Activated CD4-positive, alpha-beta T cell treated with anti-CD3 and anti-CD28 coated beads, Interleukin-2, amount 50 U/mL, for 24 hours (primary cell): ENCODE measurements at regions not wholly inside any gene's neighbourhood (a gene's known extent, or its start where the extent isn't known, plus 50 kb on each side); places are given as distances from the start of the nearest gene placed in this dataset.
"Not testable (repeated sequence)": the region's sequence is repeated elsewhere in the genome, so short reads cannot be mapped to it uniquely, and the experiment has no call there.

ENCODE experiments used
- DNase-seq, 2 donors: peaks; one replicate each; pipeline ENCODE4 v3.0.0-alpha.2; 2020; ENCODE audit warnings: low read depth in 1 of 2, low spot score in 1 of 2

- DNase-seq: no peak
Observed at GRCh38 chr5:39765366-39765765, 340.6 kb upstream of the DAB2 start.

- no peak for DNase-seq
Observed at GRCh38 chr5:39762761-39763160, 338.0 kb upstream of the DAB2 start.

- no peak for DNase-seq
Observed at GRCh38 chr5:39761199-39761950, 336.6 kb upstream of the DAB2 start.

GRCh38 chr5:39760385-39761198 lies 335.8 kb upstream of the DAB2 start:
- DNase-seq: no peak

GRCh38 chr5:39759701-39760100 lies 334.9 kb upstream of the DAB2 start:
- no peak for DNase-seq

GRCh38 chr5:39758426-39758825 lies 333.6 kb upstream of the DAB2 start:
- DNase-seq: no peak

GRCh38 chr5:39757131-39757530 lies 332.4 kb upstream of the DAB2 start:
- no peak for DNase-seq

GRCh38 chr5:39755986-39756385 lies 331.2 kb upstream of the DAB2 start:
- no peak for DNase-seq

GRCh38 chr5:39755452-39755851 lies 330.7 kb upstream of the DAB2 start:
- no peak for DNase-seq

- DNase-seq: not testable (repeated sequence)
Observed at GRCh38 chr5:39753747-39754146, 329.0 kb upstream of the DAB2 start.

- no peak for DNase-seq
Observed at GRCh38 chr5:39750661-39751060, 325.9 kb upstream of the DAB2 start.

GRCh38 chr5:39742916-39743315 lies 318.1 kb upstream of the DAB2 start:
- DNase-seq: no peak

- no peak for DNase-seq
Observed at GRCh38 chr5:39740404-39740803, 315.6 kb upstream of the DAB2 start.

- no peak for DNase-seq
Observed at GRCh38 chr5:39732166-39732565, 307.4 kb upstream of the DAB2 start.

GRCh38 chr5:39730699-39731098 lies 305.9 kb upstream of the DAB2 start:
- DNase-seq: no peak

- DNase-seq: no peak
Observed at GRCh38 chr5:39730006-39730405, 305.2 kb upstream of the DAB2 start.

- no peak for DNase-seq
Observed at GRCh38 chr5:39726467-39726866, 301.7 kb upstream of the DAB2 start.

GRCh38 chr5:39721394-39721793 lies 296.6 kb upstream of the DAB2 start:
- no peak for DNase-seq

GRCh38 chr5:39720136-39720535 lies 295.4 kb upstream of the DAB2 start:
- no peak for DNase-seq

GRCh38 chr5:39717176-39717897 lies 292.6 kb upstream of the DAB2 start:
- no peak for DNase-seq

- peak in 1 of 2 donors; percentile 8 for DNase-seq
Observed at GRCh38 chr5:39716532-39717028, 291.8 kb upstream of the DAB2 start.
